HCT116 (cell line): ENCODE measurements at regions not wholly inside any gene's neighbourhood (a gene's known extent, or its start where the extent isn't known, plus 50 kb on each side); places are given as distances from the start of the nearest gene placed in this dataset.

Experiments used
- ATAC-seq: fragments of 200-7000 bp; cut with Tn5 transposase; 2 replicates; pipeline ENCODE4 v1.9.1; 2020; ENCODE audit warnings: mild to moderate bottlenecking, moderate library complexity
- BruUV-seq: library from RNA; stranded (reverse); fragments of 400-500 nt; replicated peaks from 2 replicates; lab custom pipeline; 2021; lab: Mats Ljungman, UMichigan
- CTCF ChIA-PET: fragments of 300-600 bp; sonication (Branson Sonifier 250); formaldehyde crosslinking; loops from one replicate; lab custom pipeline; 2021; ENCODE audit warnings: antibody characterized with exemption; lab: Charles Lee
- POLR2A ChIA-PET: fragments of 300-600, 350-600 bp; sonication (Branson Sonifier 250); formaldehyde crosslinking; loops from one replicate; lab custom pipeline; 2021; ENCODE audit warnings: antibody characterized with exemption; lab: Charles Lee
- RAD21 ChIA-PET, 2 experiments: fragments of 300-600 bp; sonication (Branson Sonifier 250); formaldehyde crosslinking; loops; one replicate each; lab custom pipeline; 2023; ENCODE audit warnings: low total read pairs in 2 of 2; ENCODE audit not compliant: uncharacterized antibody in 2 of 2, unreplicated experiment in 2 of 2, low non-redundant PET in 1 of 2; lab: Charles Lee
- DNase-seq: peaks from one replicate; pipeline ENCODE4 v3.0.0-alpha.2; 2010; ENCODE audit warnings: low read depth, low spot score
- H2AFZ ChIP-seq: fragments of 200-600 bp; shearing (Covaris generic), sonication (generic); 2 replicates; pipeline ENCODE4 v1.6.1; 2017; ENCODE audit warnings: low read depth, mixed run types, mixed read lengths, antibody characterized with exemption, low read length; ENCODE audit not compliant: poor library complexity, severe bottlenecking
- H3K27ac ChIP-seq: 2 replicates; pipeline ENCODE4 v1.5.1; 2012; ENCODE audit warnings: low read depth, low read length
- H3K27me3 ChIP-seq: fragments of 200-600 bp; sonication (generic); 2 replicates; pipeline ENCODE4 v1.6.1; 2016; ENCODE audit warnings: mixed run types, low read length, mixed read lengths; ENCODE audit not compliant: insufficient read depth
- H3K36me3 ChIP-seq, 2 experiments: fragments of 200-500 bp in 1 of 2; fragments of 200-600 bp in 1 of 2; sonication (Bioruptor generic) in 1 of 2; sonication (generic) in 1 of 2; 2 replicates each; pipeline versions ENCODE4 v1.5.1 to v1.6.1; 2014 to 2016; ENCODE audit warnings: low read length in 2 of 2, inconsistent platforms in 1 of 2, mixed read lengths in 1 of 2, mixed run types in 1 of 2; ENCODE audit not compliant: insufficient read depth in 2 of 2, control insufficient read depth in 1 of 2
- H3K4me1 ChIP-seq, 2 experiments: fragments of 200-600 bp in 1 of 2; sonication (generic) in 1 of 2; 2 replicates each; pipeline versions ENCODE4 v1.5.1 to v1.6.1; 2012 to 2017; ENCODE audit warnings: low read length in 2 of 2, inconsistent platforms in 1 of 2, mild to moderate bottlenecking in 1 of 2, mixed read lengths in 1 of 2, mixed run types in 1 of 2, moderate library complexity in 1 of 2; ENCODE audit not compliant: insufficient read depth in 2 of 2, control insufficient read depth in 1 of 2
- H3K4me2 ChIP-seq: fragments of 200-600 bp; sonication (generic); 2 replicates; pipeline ENCODE4 v1.6.1; 2017; ENCODE audit warnings: mixed run types, low read length, mixed read lengths
- H3K4me3 ChIP-seq, 2 experiments: fragments of 200-600 bp in 1 of 2; sonication (generic) in 1 of 2; replicated peaks in 1 of 2; 2 replicates each; pipeline ENCODE4 v1.5.1; 2011 to 2016; ENCODE audit warnings: low read length in 2 of 2, control low read depth in 1 of 2, low read depth in 1 of 2, mild to moderate bottlenecking in 1 of 2, mixed read lengths in 1 of 2, mixed run types in 1 of 2
- H3K79me2 ChIP-seq: fragments of 200-600 bp; sonication (generic); 2 replicates; pipeline ENCODE4 v1.6.1; 2017; ENCODE audit warnings: mild to moderate bottlenecking, mixed run types, low read length, moderate library complexity, mixed read lengths; ENCODE audit not compliant: insufficient read depth
- H3K9ac ChIP-seq: fragments of 200-600 bp; sonication (generic); 2 replicates; pipeline ENCODE4 v1.6.1; 2016; ENCODE audit warnings: low read length, mixed read lengths
- H3K9me2 ChIP-seq: fragments of 200-600 bp; sonication (generic), shearing (Covaris generic); 2 replicates; pipeline ENCODE4 v1.6.1; 2017; ENCODE audit warnings: mixed run types, mild to moderate bottlenecking, moderate library complexity; ENCODE audit not compliant: insufficient read depth
- H3K9me3 ChIP-seq, 2 experiments: fragments of 200-500 bp in 1 of 2; fragments of 200-600 bp in 1 of 2; sonication (Bioruptor generic) in 1 of 2; sonication (generic) in 1 of 2; 2 replicates each; pipeline ENCODE4 v1.6.1; 2014 to 2017; ENCODE audit warnings: low read length in 2 of 2, mixed read lengths in 2 of 2, inconsistent platforms in 1 of 2, low read depth in 1 of 2, mild to moderate bottlenecking in 1 of 2, mixed run types in 1 of 2, moderate library complexity in 1 of 2; ENCODE audit not compliant: control insufficient read depth in 1 of 2, insufficient read depth in 1 of 2
- H4K20me1 ChIP-seq: fragments of 200-600 bp; sonication (generic), shearing (Covaris generic); 2 replicates; pipeline ENCODE4 v1.6.1; 2017; ENCODE audit warnings: mixed run types, mild to moderate bottlenecking, moderate library complexity; ENCODE audit not compliant: insufficient read depth
- EGR1 ChIP-seq: IDR thresholded peaks from 2 replicates; pipeline ENCODE4 v1.6.1; 2012; ENCODE audit warnings: low read depth
- MAX ChIP-seq: IDR thresholded peaks from 2 replicates; pipeline ENCODE4 v1.6.1; 2012
- RAD21 ChIP-seq: IDR thresholded peaks from 2 replicates; pipeline ENCODE4 v1.6.1; 2012; ENCODE audit warnings: low read depth, mild to moderate bottlenecking
- YY1 ChIP-seq: IDR thresholded peaks from 2 replicates; pipeline ENCODE4 v1.6.1; 2011; ENCODE audit warnings: low read length, low read depth, moderate library complexity, mild to moderate bottlenecking; ENCODE audit not compliant: insufficient replicate concordance; ENCODE audit errors: extremely low read depth
- ZBTB33 ChIP-seq: IDR thresholded peaks from 2 replicates; pipeline ENCODE4 v1.6.1; 2011; ENCODE audit warnings: mild to moderate bottlenecking, low read length, moderate library complexity; ENCODE audit not compliant: insufficient replicate concordance; ENCODE audit errors: extremely low read depth
- ZNF274 ChIP-seq: fragments of 200-500 bp; sonication (Bioruptor generic); IDR thresholded peaks from 2 replicates; pipeline ENCODE4 v1.6.1; 2014; ENCODE audit warnings: mild to moderate bottlenecking, low read depth, low read length, inconsistent platforms
- intact Hi-C: fragments of 100-400 bp; cut with micrococcal nuclease; formaldehyde crosslinking; loops from 2 replicates; pipeline ENCODE4 v1.10.0; 2022

GRCh38 chr1:191839891-191840290, 318.4 kb upstream of the RGS18 start:
- no peaks in the 10 kb centered on the region for H3K27me3 ChIP-seq
- ATAC-seq (no peak), DNase-seq (no peak)
- BruUV-seq, result no TSS peak
- H3K9ac ChIP-seq, result no peak overlapping the region
- intact Hi-C loops, result no loop called here
- RAD21 ChIA-PET, result no interaction called here
- CTCF ChIA-PET, result no interaction called here
- H2AFZ ChIP-seq, result peak overlapping the region; percentile 47
- no peak for TF ChIP-seq ZNF274
- no peak for TF ChIP-seq EGR1
- TF ChIP-seq ZBTB33, result no peak
- H3K4me1 ChIP-seq, result no peaks in the 10 kb centered on the region
- H3K79me2 ChIP-seq, result no peaks in the 10 kb centered on the region
- H3K4me3 ChIP-seq, result no peak overlapping the region
- H3K27ac ChIP-seq, result no peak overlapping the region
- H4K20me1 ChIP-seq, result no peaks in the 10 kb centered on the region
- POLR2A ChIA-PET, result no interaction called here
- H3K4me2 ChIP-seq, result no peak overlapping the region
- H3K9me3 ChIP-seq, result no peaks in the 10 kb centered on the region
- no peaks in the 10 kb centered on the region for H3K9me2 ChIP-seq
- H3K36me3 ChIP-seq, result no peaks in the 10 kb centered on the region

GRCh38 chr1:191851799-191852595, 306.3 kb upstream of the RGS18 start:
- Histone ChIP-seq H3K27ac (no peak overlapping the region), H3K36me3 (no peaks in the 10 kb centered on the region), H3K4me2 (no peak overlapping the region)
- intact Hi-C loops, result no loop called here
- no TSS peak for BruUV-seq
- CTCF ChIA-PET, result no interaction called here
- TF ChIP-seq EGR1 (0 out of 2 replicates have a peak, but pooled peaks have one; percentile 26), MAX (no peak), YY1 (no peak), ZNF274 (no peak), RAD21 (no peak)
- TF ChIP-seq, all 23 proteins: peak for 1
- no peak for DNase-seq
- no peaks in the 10 kb centered on the region for H3K79me2 ChIP-seq
- H3K4me3 ChIP-seq, result no peak overlapping the region
- H3K9me3 ChIP-seq, result no peaks in the 10 kb centered on the region
- RAD21 ChIA-PET, result no interaction called here
- POLR2A ChIA-PET, result no interaction called here
- H4K20me1 ChIP-seq, result no peaks in the 10 kb centered on the region
- H3K27me3 ChIP-seq, result no peaks in the 10 kb centered on the region
- H3K9me2 ChIP-seq, result no peaks in the 10 kb centered on the region
- no peak overlapping the region for H2AFZ ChIP-seq
- H3K9ac ChIP-seq, result no peak overlapping the region
- no peak for ATAC-seq
- H3K4me1 ChIP-seq, result 0 out of 4 replicates have a peak, but pooled peaks cover 0 to 4% of the 10 kb centered on the region in 2 experiments
